Vagina (tissue), 2 donors: ENCODE measurements at regions not wholly inside any gene's neighbourhood (a gene's known extent, or its start where the extent isn't known, plus 50 kb on each side); places are given as distances from the start of the nearest gene placed in this dataset.

Experiments
- POLR2A ChIP-seq, 2 donors: fragments of 450-650 bp; IDR thresholded peaks; one replicate each; pipeline ENCODE4 v1.6.1; 2017; ENCODE audit warnings: antibody characterized with exemption in 2 of 2, mild to moderate bottlenecking in 2 of 2, moderate library complexity in 2 of 2
- TF ChIP-seq, protein P1 (sequence below), 3 experiments: fragments of 450-650 bp in 2 of 3; fragments of 200-600 bp in 1 of 3; sonication (generic) in 1 of 3; IDR thresholded peaks; one replicate each; pipeline ENCODE4 v1.5.1; 2017 to 2019; ENCODE audit warnings: antibody characterized with exemption in 3 of 3, mild to moderate bottlenecking in 2 of 3, moderate library complexity in 2 of 3

GRCh38 chr1:243957141-243957540, 93.9 kb upstream of the ZBTB18 start:
- TF ChIP-seq, protein P1, sequence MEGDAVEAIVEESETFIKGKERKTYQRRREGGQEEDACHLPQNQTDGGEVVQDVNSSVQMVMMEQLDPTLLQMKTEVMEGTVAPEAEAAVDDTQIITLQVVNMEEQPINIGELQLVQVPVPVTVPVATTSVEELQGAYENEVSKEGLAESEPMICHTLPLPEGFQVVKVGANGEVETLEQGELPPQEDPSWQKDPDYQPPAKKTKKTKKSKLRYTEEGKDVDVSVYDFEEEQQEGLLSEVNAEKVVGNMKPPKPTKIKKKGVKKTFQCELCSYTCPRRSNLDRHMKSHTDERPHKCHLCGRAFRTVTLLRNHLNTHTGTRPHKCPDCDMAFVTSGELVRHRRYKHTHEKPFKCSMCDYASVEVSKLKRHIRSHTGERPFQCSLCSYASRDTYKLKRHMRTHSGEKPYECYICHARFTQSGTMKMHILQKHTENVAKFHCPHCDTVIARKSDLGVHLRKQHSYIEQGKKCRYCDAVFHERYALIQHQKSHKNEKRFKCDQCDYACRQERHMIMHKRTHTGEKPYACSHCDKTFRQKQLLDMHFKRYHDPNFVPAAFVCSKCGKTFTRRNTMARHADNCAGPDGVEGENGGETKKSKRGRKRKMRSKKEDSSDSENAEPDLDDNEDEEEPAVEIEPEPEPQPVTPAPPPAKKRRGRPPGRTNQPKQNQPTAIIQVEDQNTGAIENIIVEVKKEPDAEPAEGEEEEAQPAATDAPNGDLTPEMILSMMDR (IDR thresholded peaks at IDR 0.05): no peak
- no peak for TF ChIP-seq POLR2A (IDR thresholded peaks at IDR 0.05)
